GM12892 (cell line): ENCODE measurements at regions not wholly inside any gene's neighbourhood (a gene's known extent, or its start where the extent isn't known, plus 50 kb on each side); places are given as distances from the start of the nearest gene placed in this dataset.

ENCODE experiments used
- POLR2A ChIP-seq: IDR thresholded peaks from 2 replicates; pipeline ENCODE4 v1.6.1; 2011; ENCODE audit warnings: low read depth, low read length, control low read depth
- POLR2AphosphoS5 ChIP-seq: IDR thresholded peaks from 2 replicates; pipeline ENCODE4 v1.6.1; 2011; ENCODE audit warnings: low read depth, low read length, control low read depth

DNA sequence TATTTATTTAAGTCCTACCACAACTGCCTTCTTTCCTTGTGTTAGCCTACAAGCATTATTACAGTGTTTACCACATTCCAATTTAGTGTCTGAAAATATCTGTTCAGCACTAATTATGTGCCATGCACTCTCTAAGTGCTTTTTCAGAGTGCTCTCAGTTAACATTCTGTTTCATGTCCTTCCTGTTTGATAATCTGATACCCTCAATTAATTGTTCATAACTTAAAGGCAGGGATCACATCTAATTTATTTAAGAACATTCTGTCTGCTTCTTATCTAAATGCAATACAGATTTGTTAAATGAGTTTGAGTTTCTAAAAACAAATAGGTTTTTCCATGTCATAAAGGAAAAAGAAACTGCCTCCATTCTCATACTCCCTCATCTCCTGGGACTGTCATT, 649.6 kb upstream of the ATXN8OS start:
- TF ChIP-seq POLR2AphosphoS5 (no peak), POLR2A (no peak)
